Endothelial cell of umbilical vein (primary cell): ENCODE measurements at regions not wholly inside any gene's neighbourhood (a gene's known extent, or its start where the extent isn't known, plus 50 kb on each side); places are given as distances from the start of the nearest gene placed in this dataset.

Experiments
- BruUV-seq: library from RNA; stranded (reverse); fragments of 400-500 nt; replicated peaks from 2 replicates; lab custom pipeline; 2021; lab: Mats Ljungman, UMichigan
- CTCF ChIA-PET: fragments of 300-600, 350-600 bp; sonication (Branson Sonifier 250); formaldehyde crosslinking; loops from one replicate; lab custom pipeline; 2021; ENCODE audit warnings: antibody characterized with exemption, inconsistent platforms; lab: Charles Lee
- POLR2A ChIA-PET: fragments of 300-600, 350-600 bp; sonication (Branson Sonifier 250); formaldehyde crosslinking; loops from one replicate; lab custom pipeline; 2021; ENCODE audit warnings: antibody characterized with exemption, inconsistent platforms; lab: Charles Lee
- DNase-seq: peaks from one replicate; pipeline ENCODE4 v3.0.0-alpha.2; 2011; ENCODE audit warnings: low read depth, low spot score
- FAIRE-seq: peaks from 2 replicates; lab custom pipeline; 2011; peaks lifted over from hg19 to GRCh38; lab: Jason Lieb, UNC
- H2AFZ ChIP-seq: 2 replicates; pipeline ENCODE4 v1.6.0; 2012; ENCODE audit warnings: low read depth, low read length, control low read depth, inconsistent platforms
- H3K27ac ChIP-seq: 2 replicates; pipeline ENCODE4 v1.5.1; 2011; ENCODE audit warnings: low read depth, mild to moderate bottlenecking, control low read depth, low read length, moderate library complexity; ENCODE audit not compliant: insufficient read depth
- H3K27me3 ChIP-seq, 2 experiments: 2 replicates each; pipeline versions ENCODE4 v1.6.0 to v1.6.1; 2011; ENCODE audit warnings: low read length in 2 of 2, mixed read lengths in 1 of 2; ENCODE audit not compliant: control insufficient read depth in 2 of 2, insufficient read depth in 2 of 2
- H3K36me3 ChIP-seq, 2 experiments: 2 replicates in 1 of 2; 3 replicates in 1 of 2; pipeline ENCODE4 v1.5.1; 2011; ENCODE audit warnings: low read length in 2 of 2, mild to moderate bottlenecking in 1 of 2, moderate library complexity in 1 of 2; ENCODE audit not compliant: control insufficient read depth in 2 of 2, insufficient read depth in 2 of 2; ENCODE audit errors: extremely low read depth in 1 of 2
- H3K4me1 ChIP-seq: 3 replicates; pipeline ENCODE4 v1.5.1; 2011; ENCODE audit warnings: mild to moderate bottlenecking, low read length; ENCODE audit not compliant: control insufficient read depth, insufficient read depth; ENCODE audit errors: extremely low read depth
- H3K4me2 ChIP-seq: 2 replicates; pipeline ENCODE4 v1.6.1; 2011; ENCODE audit warnings: low read length, control low read depth, mixed read lengths; ENCODE audit not compliant: insufficient read depth
- H3K4me3 ChIP-seq, 3 experiments: fragments of 200-600 bp in 1 of 3; sonication (generic), shearing (Covaris generic) in 1 of 3; replicated peaks in 1 of 3; 2 replicates each; pipeline ENCODE4 v1.5.1; 2011 to 2016; ENCODE audit warnings: control low read depth in 3 of 3, low read length in 3 of 3, mild to moderate bottlenecking in 2 of 3, inconsistent platforms in 1 of 3, low read depth in 1 of 3, moderate library complexity in 1 of 3; ENCODE audit not compliant: insufficient read depth in 1 of 3
- H3K79me2 ChIP-seq: 2 replicates; pipeline ENCODE4 v1.6.0; 2012; ENCODE audit warnings: low read length, inconsistent platforms; ENCODE audit not compliant: control insufficient read depth, insufficient read depth
- H3K9ac ChIP-seq: replicated peaks from 2 replicates; pipeline ENCODE3; 2011; ENCODE audit warnings: low read length, control low read depth; ENCODE audit not compliant: insufficient read depth; ENCODE audit errors: extremely low read depth
- H3K9me1 ChIP-seq: replicated peaks from 3 replicates; pipeline ENCODE4 v1.6.0; 2011; ENCODE audit warnings: mild to moderate bottlenecking, low read length; ENCODE audit not compliant: control insufficient read depth, insufficient read depth; ENCODE audit errors: extremely low read depth
- H3K9me3 ChIP-seq: replicated peaks from 2 replicates; pipeline ENCODE4 v1.5.1; 2012; ENCODE audit warnings: low read length, inconsistent platforms; ENCODE audit not compliant: control insufficient read depth, insufficient read depth
- H4K20me1 ChIP-seq: replicated peaks from 2 replicates; pipeline ENCODE3; 2011; ENCODE audit warnings: mild to moderate bottlenecking, low read length; ENCODE audit not compliant: control insufficient read depth, insufficient read depth; ENCODE audit errors: extremely low read depth
- CTCF ChIP-seq, 2 donors: IDR thresholded peaks; 1 replicate in 1 of 2; 2 replicates in 1 of 2; pipeline ENCODE4 v1.5.1; 2011; ENCODE audit warnings: low read length in 2 of 2, mild to moderate bottlenecking in 2 of 2, moderate library complexity in 2 of 2, control low read depth in 1 of 2, inconsistent platforms in 1 of 2, low read depth in 1 of 2; ENCODE audit not compliant: insufficient read depth in 1 of 2; ENCODE audit errors: extremely low read depth in 1 of 2
- EZH2 ChIP-seq: IDR thresholded peaks from 2 replicates; pipeline ENCODE4 v1.6.1; 2012; ENCODE audit warnings: borderline replicate concordance, low read depth, mild to moderate bottlenecking, moderate library complexity, low read length, inconsistent platforms; ENCODE audit not compliant: severe bottlenecking
- FOS ChIP-seq: IDR thresholded peaks from 2 replicates; pipeline ENCODE4 v1.6.1; 2011; ENCODE audit warnings: mild to moderate bottlenecking, low read length, moderate library complexity, borderline replicate concordance; ENCODE audit not compliant: insufficient read depth
- GATA2 ChIP-seq: IDR thresholded peaks from 2 replicates; pipeline ENCODE4 v1.7.0; 2011; ENCODE audit warnings: low read depth, mild to moderate bottlenecking, moderate library complexity, mixed read lengths, low read length; ENCODE audit not compliant: insufficient read length, insufficient read depth
- JUN ChIP-seq: IDR thresholded peaks from 2 replicates; pipeline ENCODE4 v1.6.1; 2011; ENCODE audit warnings: borderline replicate concordance, low read depth; ENCODE audit not compliant: insufficient read length, insufficient read depth
- MAX ChIP-seq: IDR thresholded peaks from 2 replicates; pipeline ENCODE4 v1.6.1; 2011; ENCODE audit not compliant: insufficient read depth, insufficient read length
- MYC ChIP-seq: IDR thresholded peaks from one replicate; pipeline ENCODE4 v1.6.1; 2011; ENCODE audit warnings: mild to moderate bottlenecking, low read depth, low read length
- POLR2A ChIP-seq: IDR thresholded peaks from 2 replicates; pipeline ENCODE4 v1.6.1; 2012; ENCODE audit warnings: low read depth, mild to moderate bottlenecking, control low read depth, low read length
- POLR2AphosphoS5 ChIP-seq: IDR thresholded peaks from 2 replicates; pipeline ENCODE4 v1.6.1; 2012; ENCODE audit warnings: low read depth, mild to moderate bottlenecking, control low read depth, low read length, moderate library complexity; ENCODE audit not compliant: insufficient read depth
- dilution Hi-C: fragments of 300-500 bp; cut with MboI; formaldehyde crosslinking; loops from one replicate; pipeline ENCODE4 v1.15.0; 2019; ENCODE audit warnings: low sequenced_read_pairs; ENCODE audit not compliant: extremely low pct_ligation_motif_present
- intact Hi-C: fragments of 100-400 bp; cut with micrococcal nuclease; formaldehyde crosslinking; loops from one replicate; pipeline ENCODE4 v1.10.0; 2022

GRCh38 chr10:33664070-33664469 is 329.6 kb upstream of the NRP1 start:
- Histone ChIP-seq H3K9me3 (no peaks in the 10 kb centered on the region), H3K79me2 (no peaks in the 10 kb centered on the region), H3K27me3 (no peaks in the 10 kb centered on the region), H3K4me1 (peaks cover 14% of the 10 kb centered on the region), H3K4me3 (no peak overlapping the region), H3K36me3 (no peaks in the 10 kb centered on the region), H4K20me1 (no peaks in the 10 kb centered on the region), H3K9me1 (no peaks in the 10 kb centered on the region), H3K4me2 (no peak overlapping the region), H3K27ac (no peak overlapping the region), H3K9ac (no peak overlapping the region), H2AFZ (no peak overlapping the region)
- no peak for FAIRE-seq
- dilution Hi-C loops (no loop called here), intact Hi-C loops (loop anchor here (10.0 kb wide), 1 partner anchor 329 kb away; the partner anchor contains the start of gene NRP1)
- TF ChIP-seq MYC (no peak), FOS (no peak), JUN (no peak), MAX (no peak), GATA2 (no peak), POLR2AphosphoS5 (no peak), EZH2 (no peak), POLR2A (no peak), CTCF (IDR thresholded peaks at IDR 0.05; ENCODE audit: extremely low read depth in 1 of 2, insufficient read depth in 1 of 2, low read depth in 1 of 2, low read length in 2 of 2) (no peak)
- POLR2A ChIA-PET = no interaction called here
- CTCF ChIA-PET = no interaction called here
- DNase-seq = no peak
- no TSS peak for BruUV-seq
